HCT116 (cell line): ENCODE measurements at regions not wholly inside any gene's neighbourhood (a gene's known extent, or its start where the extent isn't known, plus 50 kb on each side); places are given as distances from the start of the nearest gene placed in this dataset.

Source experiments
- ATAC-seq: fragments of 200-7000 bp; cut with Tn5 transposase; 2 replicates; pipeline ENCODE4 v1.9.1; 2020; ENCODE audit warnings: mild to moderate bottlenecking, moderate library complexity
- BruUV-seq: library from RNA; stranded (reverse); fragments of 400-500 nt; replicated peaks from 2 replicates; lab custom pipeline; 2021; lab: Mats Ljungman, UMichigan
- CTCF ChIA-PET: fragments of 300-600 bp; sonication (Branson Sonifier 250); formaldehyde crosslinking; loops from one replicate; lab custom pipeline; 2021; ENCODE audit warnings: antibody characterized with exemption; lab: Charles Lee
- POLR2A ChIA-PET: fragments of 300-600, 350-600 bp; sonication (Branson Sonifier 250); formaldehyde crosslinking; loops from one replicate; lab custom pipeline; 2021; ENCODE audit warnings: antibody characterized with exemption; lab: Charles Lee
- RAD21 ChIA-PET, 2 experiments: fragments of 300-600 bp; sonication (Branson Sonifier 250); formaldehyde crosslinking; loops; one replicate each; lab custom pipeline; 2023; ENCODE audit warnings: low total read pairs in 2 of 2; ENCODE audit not compliant: uncharacterized antibody in 2 of 2, unreplicated experiment in 2 of 2, low non-redundant PET in 1 of 2; lab: Charles Lee
- DNase-seq: peaks from one replicate; pipeline ENCODE4 v3.0.0-alpha.2; 2010; ENCODE audit warnings: low read depth, low spot score
- H2AFZ ChIP-seq: fragments of 200-600 bp; shearing (Covaris generic), sonication (generic); 2 replicates; pipeline ENCODE4 v1.6.1; 2017; ENCODE audit warnings: low read depth, mixed run types, mixed read lengths, antibody characterized with exemption, low read length; ENCODE audit not compliant: poor library complexity, severe bottlenecking
- H3K27ac ChIP-seq: 2 replicates; pipeline ENCODE4 v1.5.1; 2012; ENCODE audit warnings: low read depth, low read length
- H3K27me3 ChIP-seq: fragments of 200-600 bp; sonication (generic); 2 replicates; pipeline ENCODE4 v1.6.1; 2016; ENCODE audit warnings: mixed run types, low read length, mixed read lengths; ENCODE audit not compliant: insufficient read depth
- H3K36me3 ChIP-seq, 2 experiments: fragments of 200-500 bp in 1 of 2; fragments of 200-600 bp in 1 of 2; sonication (Bioruptor generic) in 1 of 2; sonication (generic) in 1 of 2; 2 replicates each; pipeline versions ENCODE4 v1.5.1 to v1.6.1; 2014 to 2016; ENCODE audit warnings: low read length in 2 of 2, inconsistent platforms in 1 of 2, mixed read lengths in 1 of 2, mixed run types in 1 of 2; ENCODE audit not compliant: insufficient read depth in 2 of 2, control insufficient read depth in 1 of 2
- H3K4me1 ChIP-seq, 2 experiments: fragments of 200-600 bp in 1 of 2; sonication (generic) in 1 of 2; 2 replicates each; pipeline versions ENCODE4 v1.5.1 to v1.6.1; 2012 to 2017; ENCODE audit warnings: low read length in 2 of 2, inconsistent platforms in 1 of 2, mild to moderate bottlenecking in 1 of 2, mixed read lengths in 1 of 2, mixed run types in 1 of 2, moderate library complexity in 1 of 2; ENCODE audit not compliant: insufficient read depth in 2 of 2, control insufficient read depth in 1 of 2
- H3K4me2 ChIP-seq: fragments of 200-600 bp; sonication (generic); 2 replicates; pipeline ENCODE4 v1.6.1; 2017; ENCODE audit warnings: mixed run types, low read length, mixed read lengths
- H3K4me3 ChIP-seq, 2 experiments: fragments of 200-600 bp in 1 of 2; sonication (generic) in 1 of 2; replicated peaks in 1 of 2; 2 replicates each; pipeline ENCODE4 v1.5.1; 2011 to 2016; ENCODE audit warnings: low read length in 2 of 2, control low read depth in 1 of 2, low read depth in 1 of 2, mild to moderate bottlenecking in 1 of 2, mixed read lengths in 1 of 2, mixed run types in 1 of 2
- H3K79me2 ChIP-seq: fragments of 200-600 bp; sonication (generic); 2 replicates; pipeline ENCODE4 v1.6.1; 2017; ENCODE audit warnings: mild to moderate bottlenecking, mixed run types, low read length, moderate library complexity, mixed read lengths; ENCODE audit not compliant: insufficient read depth
- H3K9ac ChIP-seq: fragments of 200-600 bp; sonication (generic); 2 replicates; pipeline ENCODE4 v1.6.1; 2016; ENCODE audit warnings: low read length, mixed read lengths
- H3K9me2 ChIP-seq: fragments of 200-600 bp; sonication (generic), shearing (Covaris generic); 2 replicates; pipeline ENCODE4 v1.6.1; 2017; ENCODE audit warnings: mixed run types, mild to moderate bottlenecking, moderate library complexity; ENCODE audit not compliant: insufficient read depth
- H3K9me3 ChIP-seq, 2 experiments: fragments of 200-500 bp in 1 of 2; fragments of 200-600 bp in 1 of 2; sonication (Bioruptor generic) in 1 of 2; sonication (generic) in 1 of 2; 2 replicates each; pipeline ENCODE4 v1.6.1; 2014 to 2017; ENCODE audit warnings: low read length in 2 of 2, mixed read lengths in 2 of 2, inconsistent platforms in 1 of 2, low read depth in 1 of 2, mild to moderate bottlenecking in 1 of 2, mixed run types in 1 of 2, moderate library complexity in 1 of 2; ENCODE audit not compliant: control insufficient read depth in 1 of 2, insufficient read depth in 1 of 2
- H4K20me1 ChIP-seq: fragments of 200-600 bp; sonication (generic), shearing (Covaris generic); 2 replicates; pipeline ENCODE4 v1.6.1; 2017; ENCODE audit warnings: mixed run types, mild to moderate bottlenecking, moderate library complexity; ENCODE audit not compliant: insufficient read depth
- CBX3 ChIP-seq: IDR thresholded peaks from 2 replicates; pipeline ENCODE4 v1.6.1; 2012; ENCODE audit warnings: low read depth
- CEBPB ChIP-seq: IDR thresholded peaks from 2 replicates; pipeline ENCODE4 v1.6.1; 2012; ENCODE audit warnings: low read depth
- EGR1 ChIP-seq: IDR thresholded peaks from 2 replicates; pipeline ENCODE4 v1.6.1; 2012; ENCODE audit warnings: low read depth
- EZH2phosphoT487 ChIP-seq: fragments of 200-600 bp; IDR thresholded peaks from 2 replicates; pipeline ENCODE4 v1.6.1; 2018; ENCODE audit warnings: antibody characterized with exemption, borderline replicate concordance
- FOSL1 ChIP-seq: IDR thresholded peaks from 2 replicates; pipeline ENCODE4 v1.6.1; 2012; ENCODE audit warnings: low read depth
- JUND ChIP-seq: IDR thresholded peaks from 2 replicates; pipeline ENCODE4 v1.6.1; 2012
- POLR2A ChIP-seq: IDR thresholded peaks from 2 replicates; pipeline ENCODE4 v1.7.0; 2011; ENCODE audit warnings: borderline replicate concordance; ENCODE audit not compliant: insufficient read depth, insufficient read length; ENCODE audit errors: extremely low read depth
- SP1 ChIP-seq: IDR thresholded peaks from 2 replicates; pipeline ENCODE4 v1.6.1; 2012; ENCODE audit warnings: low read depth
- TCF7L2 ChIP-seq: IDR thresholded peaks from 2 replicates; pipeline ENCODE4 v1.7.0; 2011; ENCODE audit warnings: borderline replicate concordance, inconsistent platforms; ENCODE audit not compliant: insufficient read depth, insufficient read length; ENCODE audit errors: extremely low read depth
- YY1 ChIP-seq: IDR thresholded peaks from 2 replicates; pipeline ENCODE4 v1.6.1; 2011; ENCODE audit warnings: low read length, low read depth, moderate library complexity, mild to moderate bottlenecking; ENCODE audit not compliant: insufficient replicate concordance; ENCODE audit errors: extremely low read depth
- ZNF274 ChIP-seq: fragments of 200-500 bp; sonication (Bioruptor generic); IDR thresholded peaks from 2 replicates; pipeline ENCODE4 v1.6.1; 2014; ENCODE audit warnings: mild to moderate bottlenecking, low read depth, low read length, inconsistent platforms
- intact Hi-C: fragments of 100-400 bp; cut with micrococcal nuclease; formaldehyde crosslinking; loops from 2 replicates; pipeline ENCODE4 v1.10.0; 2022
- TF ChIP-seq, protein P1 (sequence below): IDR thresholded peaks from 2 replicates; pipeline ENCODE4 v1.6.1; 2012

DNA sequence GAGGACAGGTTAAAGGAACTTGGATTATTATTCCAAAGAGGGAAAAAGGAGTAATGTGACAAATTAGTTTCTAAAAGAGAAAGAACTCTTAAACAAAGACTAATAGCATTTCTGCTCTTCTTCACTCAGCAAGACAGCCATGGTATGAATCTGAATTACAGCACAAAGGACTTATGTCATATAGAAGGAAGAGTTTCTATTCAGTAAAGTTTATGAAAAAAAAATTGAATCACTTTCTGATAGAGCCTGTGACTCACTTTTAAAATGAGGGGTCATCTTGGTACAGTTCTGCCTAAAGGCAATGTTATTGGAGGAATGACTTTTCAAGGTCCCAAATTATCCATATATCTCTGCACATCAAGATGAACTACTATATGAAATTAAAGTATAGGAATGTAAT, 101.7 kb downstream of the DUSP6 start:
- Histone ChIP-seq H2AFZ (no peak overlapping the region), H3K4me2 (no peak overlapping the region), H3K4me1 (peaks cover 6 to 18% of the 10 kb centered on the region in 2 experiments; a peak in 3 of 4 replicates), H3K4me3 (no peak overlapping the region), H3K36me3 (no peaks in the 10 kb centered on the region), H3K27ac (no peak overlapping the region), H3K79me2 (no peaks in the 10 kb centered on the region), H4K20me1 (no peaks in the 10 kb centered on the region), H3K9me2 (no peaks in the 10 kb centered on the region), H3K9me3 (no peaks in the 10 kb centered on the region), H3K27me3 (no peaks in the 10 kb centered on the region), H3K9ac (no peak overlapping the region)
- no peak for TF ChIP-seq POLR2A
- no peak for TF ChIP-seq SP1
- TF ChIP-seq EZH2phosphoT487: no peak
- no peak for TF ChIP-seq FOSL1
- TF ChIP-seq CBX3: no peak
- no peak for TF ChIP-seq TCF7L2
- ATAC-seq: no peak
- no TSS peak for BruUV-seq
- POLR2A ChIA-PET: interaction anchor here (0.8 kb wide), 1 partner anchor 12 kb away, joined by 3 read pairs; no protein-coding TSS in a partner anchor
- CTCF ChIA-PET: no interaction called here
- intact Hi-C loops: no loop called here
- RAD21 ChIA-PET: no interaction called here
- no peak for DNase-seq

DNA sequence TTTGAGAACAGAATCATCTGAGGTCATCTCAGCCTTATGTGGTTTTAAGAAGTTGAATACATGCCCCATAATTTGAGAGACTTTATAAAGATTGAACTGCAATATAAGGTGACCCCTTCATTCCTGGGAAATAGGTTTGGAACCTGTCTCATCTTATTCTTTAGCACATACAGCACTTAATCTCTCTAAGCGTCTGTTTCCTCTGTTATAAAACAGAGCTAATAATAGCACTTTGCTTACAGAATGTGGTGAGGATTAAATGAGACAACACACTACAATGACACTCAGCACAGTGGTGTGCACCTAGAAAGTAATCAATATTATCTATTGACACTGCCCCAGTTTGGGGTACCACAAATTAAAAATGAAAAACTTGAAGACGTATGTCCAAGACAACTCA, 102.1 kb downstream of the DUSP6 start:
- H4K20me1 ChIP-seq: no peaks in the 10 kb centered on the region
- no peak for ATAC-seq
- no peak overlapping the region for H3K27ac ChIP-seq
- H3K79me2 ChIP-seq: no peaks in the 10 kb centered on the region
- H3K36me3 ChIP-seq: no peaks in the 10 kb centered on the region
- POLR2A ChIA-PET: interaction anchor here (0.8 kb wide), 1 partner anchor 12 kb away, joined by 3 read pairs; no protein-coding TSS in a partner anchor
- TF ChIP-seq CEBPB (no peak), EGR1 (no peak), JUND (no peak), YY1 (no peak), ZNF274 (no peak), CBX3 (no peak)
- TF ChIP-seq, protein P1, sequence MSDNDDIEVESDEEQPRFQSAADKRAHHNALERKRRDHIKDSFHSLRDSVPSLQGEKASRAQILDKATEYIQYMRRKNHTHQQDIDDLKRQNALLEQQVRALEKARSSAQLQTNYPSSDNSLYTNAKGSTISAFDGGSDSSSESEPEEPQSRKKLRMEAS: no peak
- TF ChIP-seq, all 23 proteins: peak for 0
- no peak overlapping the region for H2AFZ ChIP-seq
- DNase-seq: no peak
- no peaks in the 10 kb centered on the region for H3K27me3 ChIP-seq
- BruUV-seq: no TSS peak
- no peak overlapping the region for H3K9ac ChIP-seq
- H3K4me2 ChIP-seq: no peak overlapping the region
- ChIA-PET RAD21 (no interaction called here), CTCF (no interaction called here)
- H3K9me2 ChIP-seq: no peaks in the 10 kb centered on the region
- H3K4me1 ChIP-seq: peaks cover 6 to 18% of the 10 kb centered on the region in 2 experiments; a peak in 3 of 4 replicates
- no peaks in the 10 kb centered on the region for H3K9me3 ChIP-seq
- no peak overlapping the region for H3K4me3 ChIP-seq
- intact Hi-C loops: no loop called here
